ENCODE measurements at regions not wholly inside any gene's neighbourhood (a gene's known extent, or its start where the extent isn't known, plus 50 kb on each side); places are given as distances from the start of the nearest gene placed in this dataset.

DNA sequence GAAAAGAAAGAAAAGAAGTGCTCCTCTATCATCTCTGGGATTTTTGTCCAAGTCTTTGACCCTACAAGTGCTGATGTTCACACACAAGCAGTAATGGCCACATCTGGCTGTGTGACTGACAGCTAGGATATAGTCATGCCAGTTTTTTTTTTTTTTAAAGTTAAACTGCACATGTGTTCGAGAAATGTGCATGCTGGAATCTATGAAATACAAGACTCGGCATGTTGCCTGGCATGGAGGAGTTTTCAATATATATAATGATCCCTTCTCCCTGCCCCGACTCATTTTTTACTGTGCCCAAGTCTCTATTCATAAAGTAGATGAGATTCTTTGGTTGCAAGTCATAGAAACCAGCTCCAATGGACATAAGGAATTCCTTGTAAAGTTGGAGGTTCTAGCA lies 60.4 kb upstream of the FGFR2 start:
- TF ChIP-seq GTF2E2 (tag; IDR thresholded peaks at IDR 0.05) = no peak
- no peak for TF ChIP-seq CREM (IDR thresholded peaks at IDR 0.05; ENCODE audit: low read depth)
- TF ChIP-seq, protein P1, sequence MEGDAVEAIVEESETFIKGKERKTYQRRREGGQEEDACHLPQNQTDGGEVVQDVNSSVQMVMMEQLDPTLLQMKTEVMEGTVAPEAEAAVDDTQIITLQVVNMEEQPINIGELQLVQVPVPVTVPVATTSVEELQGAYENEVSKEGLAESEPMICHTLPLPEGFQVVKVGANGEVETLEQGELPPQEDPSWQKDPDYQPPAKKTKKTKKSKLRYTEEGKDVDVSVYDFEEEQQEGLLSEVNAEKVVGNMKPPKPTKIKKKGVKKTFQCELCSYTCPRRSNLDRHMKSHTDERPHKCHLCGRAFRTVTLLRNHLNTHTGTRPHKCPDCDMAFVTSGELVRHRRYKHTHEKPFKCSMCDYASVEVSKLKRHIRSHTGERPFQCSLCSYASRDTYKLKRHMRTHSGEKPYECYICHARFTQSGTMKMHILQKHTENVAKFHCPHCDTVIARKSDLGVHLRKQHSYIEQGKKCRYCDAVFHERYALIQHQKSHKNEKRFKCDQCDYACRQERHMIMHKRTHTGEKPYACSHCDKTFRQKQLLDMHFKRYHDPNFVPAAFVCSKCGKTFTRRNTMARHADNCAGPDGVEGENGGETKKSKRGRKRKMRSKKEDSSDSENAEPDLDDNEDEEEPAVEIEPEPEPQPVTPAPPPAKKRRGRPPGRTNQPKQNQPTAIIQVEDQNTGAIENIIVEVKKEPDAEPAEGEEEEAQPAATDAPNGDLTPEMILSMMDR (IDR thresholded peaks at IDR 0.05 in 2 of 3, conservative IDR thresholded peaks at IDR 0.05 in 1 of 3; ENCODE audit: insufficient read depth in 2 of 3, low read depth in 1 of 3, low read length in 3 of 3) = no peak
- TF ChIP-seq ZEB2 (IDR thresholded peaks at IDR 0.05) = no peak
- TF ChIP-seq FIP1L1 (IDR thresholded peaks at IDR 0.05; ENCODE audit: low read depth, low read length, poor library complexity, severe bottlenecking) = no peak
- no peak for TF ChIP-seq TCF7L2 (IDR thresholded peaks at IDR 0.05; ENCODE audit: low read depth, low read length)
- TF ChIP-seq CAMTA2 (CRISPR knock-in tag; conservative IDR thresholded peaks at IDR 0.05) = no peak
- TF ChIP-seq IRF2 (CRISPR knock-in tag; IDR thresholded peaks at IDR 0.05) = no peak
- no peak for TF ChIP-seq FOXA1 (IDR thresholded peaks at IDR 0.05; ENCODE audit: borderline replicate concordance)
- TF ChIP-seq, protein P2, sequence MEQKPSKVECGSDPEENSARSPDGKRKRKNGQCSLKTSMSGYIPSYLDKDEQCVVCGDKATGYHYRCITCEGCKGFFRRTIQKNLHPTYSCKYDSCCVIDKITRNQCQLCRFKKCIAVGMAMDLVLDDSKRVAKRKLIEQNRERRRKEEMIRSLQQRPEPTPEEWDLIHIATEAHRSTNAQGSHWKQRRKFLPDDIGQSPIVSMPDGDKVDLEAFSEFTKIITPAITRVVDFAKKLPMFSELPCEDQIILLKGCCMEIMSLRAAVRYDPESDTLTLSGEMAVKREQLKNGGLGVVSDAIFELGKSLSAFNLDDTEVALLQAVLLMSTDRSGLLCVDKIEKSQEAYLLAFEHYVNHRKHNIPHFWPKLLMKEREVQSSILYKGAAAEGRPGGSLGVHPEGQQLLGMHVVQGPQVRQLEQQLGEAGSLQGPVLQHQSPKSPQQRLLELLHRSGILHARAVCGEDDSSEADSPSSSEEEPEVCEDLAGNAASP (IDR thresholded peaks at IDR 0.05) = no peak
- no peak for TF ChIP-seq POLR2AphosphoS2 (IDR thresholded peaks at IDR 0.05; ENCODE audit: low read length)
- TF ChIP-seq ZNF695 (CRISPR knock-in tag; IDR thresholded peaks at IDR 0.05) = no peak
- TF ChIP-seq, protein P3, sequence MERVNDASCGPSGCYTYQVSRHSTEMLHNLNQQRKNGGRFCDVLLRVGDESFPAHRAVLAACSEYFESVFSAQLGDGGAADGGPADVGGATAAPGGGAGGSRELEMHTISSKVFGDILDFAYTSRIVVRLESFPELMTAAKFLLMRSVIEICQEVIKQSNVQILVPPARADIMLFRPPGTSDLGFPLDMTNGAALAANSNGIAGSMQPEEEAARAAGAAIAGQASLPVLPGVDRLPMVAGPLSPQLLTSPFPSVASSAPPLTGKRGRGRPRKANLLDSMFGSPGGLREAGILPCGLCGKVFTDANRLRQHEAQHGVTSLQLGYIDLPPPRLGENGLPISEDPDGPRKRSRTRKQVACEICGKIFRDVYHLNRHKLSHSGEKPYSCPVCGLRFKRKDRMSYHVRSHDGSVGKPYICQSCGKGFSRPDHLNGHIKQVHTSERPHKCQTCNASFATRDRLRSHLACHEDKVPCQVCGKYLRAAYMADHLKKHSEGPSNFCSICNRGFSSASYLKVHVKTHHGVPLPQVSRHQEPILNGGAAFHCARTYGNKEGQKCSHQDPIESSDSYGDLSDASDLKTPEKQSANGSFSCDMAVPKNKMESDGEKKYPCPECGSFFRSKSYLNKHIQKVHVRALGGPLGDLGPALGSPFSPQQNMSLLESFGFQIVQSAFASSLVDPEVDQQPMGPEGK (CRISPR knock-in tag; IDR thresholded peaks at IDR 0.05; ENCODE audit: borderline replicate concordance) = no peak
- no peak for TF ChIP-seq U2AF1 (optimal IDR thresholded peaks at IDR 0.05; ENCODE audit: low read depth, low read length)

All from K562 (cell line).